H1 (cell line): ENCODE measurements at regions not wholly inside any gene's neighbourhood (a gene's known extent, or its start where the extent isn't known, plus 50 kb on each side); places are given as distances from the start of the nearest gene placed in this dataset.

Source experiments
- ASH2L ChIP-seq: fragments of 200-600, 300-600 bp; sonication (generic); IDR thresholded peaks from one replicate; pipeline ENCODE4 v1.7.1; 2017; ENCODE audit warnings: low read length
- HDAC6 ChIP-seq: IDR thresholded peaks from one replicate; pipeline ENCODE4 v1.7.1; 2012; ENCODE audit warnings: low read depth, mild to moderate bottlenecking, inconsistent platforms, low read length, moderate library complexity
- KDM4A ChIP-seq: IDR thresholded peaks from one replicate; pipeline ENCODE4 v1.7.1; 2012; ENCODE audit warnings: low read depth, mild to moderate bottlenecking, moderate library complexity, low read length, inconsistent platforms; ENCODE audit not compliant: severe bottlenecking
- RNF2 ChIP-seq: fragments of 200-900, 300-1000 bp; sonication (generic); IDR thresholded peaks from 2 replicates; pipeline ENCODE4 v1.7.1; 2016; ENCODE audit warnings: borderline replicate concordance, low read depth, mild to moderate bottlenecking, antibody characterized with exemption, low read length; ENCODE audit not compliant: poor library complexity, severe bottlenecking; ENCODE audit errors: missing control alignments
- SP2 ChIP-seq: IDR thresholded peaks from 2 replicates; pipeline ENCODE4 v1.6.1; 2012; ENCODE audit warnings: mild to moderate bottlenecking, low read length, inconsistent platforms
- TF ChIP-seq, protein P1 (sequence below): fragments of 300-600 bp; sonication (generic); IDR thresholded peaks from 2 replicates; pipeline ENCODE4 v1.7.1; 2012; ENCODE audit warnings: low read length, moderate library complexity, mild to moderate bottlenecking, inconsistent platforms; ENCODE audit not compliant: insufficient replicate concordance
- TF ChIP-seq, protein P2 (sequence below): IDR thresholded peaks from 2 replicates; pipeline ENCODE4 v1.6.1; 2012; ENCODE audit warnings: inconsistent platforms

DNA sequence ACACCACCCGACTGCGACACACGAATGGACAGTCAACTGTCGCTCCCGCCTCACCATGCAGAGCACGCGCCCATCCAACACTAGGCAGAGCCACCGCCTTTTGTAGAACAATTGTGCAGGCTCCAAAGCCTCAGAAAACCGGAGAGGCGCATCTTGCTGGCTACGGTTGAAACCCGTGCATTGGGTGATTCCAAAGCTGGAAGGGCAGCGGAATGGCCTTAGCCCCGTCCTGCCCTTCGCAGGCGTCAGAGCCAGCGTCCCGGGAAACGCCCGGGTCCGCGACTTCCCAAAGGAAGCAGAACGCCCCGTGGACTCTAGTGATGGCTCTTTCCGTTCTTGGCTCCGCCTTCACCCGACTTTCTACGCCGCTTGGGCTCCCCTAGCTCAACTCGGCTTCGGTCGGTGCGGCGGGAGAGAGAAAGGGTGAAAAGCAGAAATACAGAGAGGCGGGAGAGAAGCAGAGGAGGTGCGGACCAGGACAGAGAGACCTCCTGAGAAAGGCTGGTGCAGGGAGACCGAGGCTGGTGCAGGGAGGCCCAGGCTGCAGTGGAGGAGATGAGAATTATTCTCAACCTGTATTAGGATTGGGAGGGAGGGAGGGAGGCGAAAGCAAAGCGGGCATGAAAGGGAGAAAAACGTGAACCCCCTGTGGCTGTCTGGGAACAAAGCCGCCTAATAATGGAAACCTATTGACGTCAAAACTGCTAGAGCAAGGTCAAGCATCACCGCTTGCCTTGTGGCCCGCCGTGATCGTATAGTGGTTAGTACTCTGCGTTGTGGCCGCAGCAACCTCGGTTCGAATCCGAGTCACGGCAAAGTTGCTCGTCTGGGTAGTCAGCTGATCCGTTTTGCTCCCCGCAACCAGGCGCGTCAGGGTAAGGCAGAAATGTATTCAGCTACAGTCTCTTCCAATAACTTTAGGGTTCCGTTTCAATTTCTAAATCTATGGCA, 99.5 kb downstream of the PRKAB2 start (continued):
- TF ChIP-seq, protein P1, sequence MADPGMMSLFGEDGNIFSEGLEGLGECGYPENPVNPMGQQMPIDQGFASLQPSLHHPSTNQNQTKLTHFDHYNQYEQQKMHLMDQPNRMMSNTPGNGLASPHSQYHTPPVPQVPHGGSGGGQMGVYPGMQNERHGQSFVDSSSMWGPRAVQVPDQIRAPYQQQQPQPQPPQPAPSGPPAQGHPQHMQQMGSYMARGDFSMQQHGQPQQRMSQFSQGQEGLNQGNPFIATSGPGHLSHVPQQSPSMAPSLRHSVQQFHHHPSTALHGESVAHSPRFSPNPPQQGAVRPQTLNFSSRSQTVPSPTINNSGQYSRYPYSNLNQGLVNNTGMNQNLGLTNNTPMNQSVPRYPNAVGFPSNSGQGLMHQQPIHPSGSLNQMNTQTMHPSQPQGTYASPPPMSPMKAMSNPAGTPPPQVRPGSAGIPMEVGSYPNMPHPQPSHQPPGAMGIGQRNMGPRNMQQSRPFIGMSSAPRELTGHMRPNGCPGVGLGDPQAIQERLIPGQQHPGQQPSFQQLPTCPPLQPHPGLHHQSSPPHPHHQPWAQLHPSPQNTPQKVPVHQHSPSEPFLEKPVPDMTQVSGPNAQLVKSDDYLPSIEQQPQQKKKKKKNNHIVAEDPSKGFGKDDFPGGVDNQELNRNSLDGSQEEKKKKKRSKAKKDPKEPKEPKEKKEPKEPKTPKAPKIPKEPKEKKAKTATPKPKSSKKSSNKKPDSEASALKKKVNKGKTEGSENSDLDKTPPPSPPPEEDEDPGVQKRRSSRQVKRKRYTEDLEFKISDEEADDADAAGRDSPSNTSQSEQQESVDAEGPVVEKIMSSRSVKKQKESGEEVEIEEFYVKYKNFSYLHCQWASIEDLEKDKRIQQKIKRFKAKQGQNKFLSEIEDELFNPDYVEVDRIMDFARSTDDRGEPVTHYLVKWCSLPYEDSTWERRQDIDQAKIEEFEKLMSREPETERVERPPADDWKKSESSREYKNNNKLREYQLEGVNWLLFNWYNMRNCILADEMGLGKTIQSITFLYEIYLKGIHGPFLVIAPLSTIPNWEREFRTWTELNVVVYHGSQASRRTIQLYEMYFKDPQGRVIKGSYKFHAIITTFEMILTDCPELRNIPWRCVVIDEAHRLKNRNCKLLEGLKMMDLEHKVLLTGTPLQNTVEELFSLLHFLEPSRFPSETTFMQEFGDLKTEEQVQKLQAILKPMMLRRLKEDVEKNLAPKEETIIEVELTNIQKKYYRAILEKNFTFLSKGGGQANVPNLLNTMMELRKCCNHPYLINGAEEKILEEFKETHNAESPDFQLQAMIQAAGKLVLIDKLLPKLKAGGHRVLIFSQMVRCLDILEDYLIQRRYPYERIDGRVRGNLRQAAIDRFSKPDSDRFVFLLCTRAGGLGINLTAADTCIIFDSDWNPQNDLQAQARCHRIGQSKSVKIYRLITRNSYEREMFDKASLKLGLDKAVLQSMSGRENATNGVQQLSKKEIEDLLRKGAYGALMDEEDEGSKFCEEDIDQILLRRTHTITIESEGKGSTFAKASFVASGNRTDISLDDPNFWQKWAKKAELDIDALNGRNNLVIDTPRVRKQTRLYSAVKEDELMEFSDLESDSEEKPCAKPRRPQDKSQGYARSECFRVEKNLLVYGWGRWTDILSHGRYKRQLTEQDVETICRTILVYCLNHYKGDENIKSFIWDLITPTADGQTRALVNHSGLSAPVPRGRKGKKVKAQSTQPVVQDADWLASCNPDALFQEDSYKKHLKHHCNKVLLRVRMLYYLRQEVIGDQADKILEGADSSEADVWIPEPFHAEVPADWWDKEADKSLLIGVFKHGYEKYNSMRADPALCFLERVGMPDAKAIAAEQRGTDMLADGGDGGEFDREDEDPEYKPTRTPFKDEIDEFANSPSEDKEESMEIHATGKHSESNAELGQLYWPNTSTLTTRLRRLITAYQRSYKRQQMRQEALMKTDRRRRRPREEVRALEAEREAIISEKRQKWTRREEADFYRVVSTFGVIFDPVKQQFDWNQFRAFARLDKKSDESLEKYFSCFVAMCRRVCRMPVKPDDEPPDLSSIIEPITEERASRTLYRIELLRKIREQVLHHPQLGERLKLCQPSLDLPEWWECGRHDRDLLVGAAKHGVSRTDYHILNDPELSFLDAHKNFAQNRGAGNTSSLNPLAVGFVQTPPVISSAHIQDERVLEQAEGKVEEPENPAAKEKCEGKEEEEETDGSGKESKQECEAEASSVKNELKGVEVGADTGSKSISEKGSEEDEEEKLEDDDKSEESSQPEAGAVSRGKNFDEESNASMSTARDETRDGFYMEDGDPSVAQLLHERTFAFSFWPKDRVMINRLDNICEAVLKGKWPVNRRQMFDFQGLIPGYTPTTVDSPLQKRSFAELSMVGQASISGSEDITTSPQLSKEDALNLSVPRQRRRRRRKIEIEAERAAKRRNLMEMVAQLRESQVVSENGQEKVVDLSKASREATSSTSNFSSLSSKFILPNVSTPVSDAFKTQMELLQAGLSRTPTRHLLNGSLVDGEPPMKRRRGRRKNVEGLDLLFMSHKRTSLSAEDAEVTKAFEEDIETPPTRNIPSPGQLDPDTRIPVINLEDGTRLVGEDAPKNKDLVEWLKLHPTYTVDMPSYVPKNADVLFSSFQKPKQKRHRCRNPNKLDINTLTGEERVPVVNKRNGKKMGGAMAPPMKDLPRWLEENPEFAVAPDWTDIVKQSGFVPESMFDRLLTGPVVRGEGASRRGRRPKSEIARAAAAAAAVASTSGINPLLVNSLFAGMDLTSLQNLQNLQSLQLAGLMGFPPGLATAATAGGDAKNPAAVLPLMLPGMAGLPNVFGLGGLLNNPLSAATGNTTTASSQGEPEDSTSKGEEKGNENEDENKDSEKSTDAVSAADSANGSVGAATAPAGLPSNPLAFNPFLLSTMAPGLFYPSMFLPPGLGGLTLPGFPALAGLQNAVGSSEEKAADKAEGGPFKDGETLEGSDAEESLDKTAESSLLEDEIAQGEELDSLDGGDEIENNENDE, result no peak
- TF ChIP-seq KDM4A (peak; percentile 76), SP2 (no peak), ASH2L (peak; percentile 75), HDAC6 (no peak), RNF2 (no peak)
- TF ChIP-seq, protein P2, sequence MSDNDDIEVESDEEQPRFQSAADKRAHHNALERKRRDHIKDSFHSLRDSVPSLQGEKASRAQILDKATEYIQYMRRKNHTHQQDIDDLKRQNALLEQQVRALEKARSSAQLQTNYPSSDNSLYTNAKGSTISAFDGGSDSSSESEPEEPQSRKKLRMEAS, result peak; percentile 91
